B cell (primary cell): ENCODE measurements at regions not wholly inside any gene's neighbourhood (a gene's known extent, or its start where the extent isn't known, plus 50 kb on each side); places are given as distances from the start of the nearest gene placed in this dataset.

Experiments
- ATAC-seq: fragments of 200-7000 bp; cut with Tn5 transposase; one replicate; pipeline ENCODE4 v1.10.0; 2021; ENCODE audit warnings: low read depth, mild to moderate bottlenecking, moderate number of reproducible peaks, moderate library complexity
- CTCF ChIA-PET: fragments of 350-600 bp; sonication (Branson Sonifier 250); formaldehyde crosslinking; loops from one replicate; lab custom pipeline; 2021; ENCODE audit warnings: antibody characterized with exemption, inconsistent platforms; lab: Charles Lee
- POLR2A ChIA-PET: fragments of 350-600 bp; sonication (Branson Sonifier 250); formaldehyde crosslinking; loops from one replicate; lab custom pipeline; 2021; ENCODE audit warnings: antibody characterized with exemption; lab: Charles Lee
- DNase-seq: peaks from one replicate; pipeline ENCODE4 v3.0.0; 2013
- H2AFZ ChIP-seq: 2 replicates; pipeline ENCODE4 v1.6.1; 2012; ENCODE audit warnings: mild to moderate bottlenecking, low read depth, low read length; ENCODE audit not compliant: insufficient read depth, poor library complexity, severe bottlenecking
- H3K27ac ChIP-seq, 2 donors: 1 replicate in 1 of 2; 2 replicates in 1 of 2; pipeline ENCODE4 v1.5.1; 2012 to 2013; ENCODE audit warnings: low read length in 2 of 2, mild to moderate bottlenecking in 2 of 2, moderate library complexity in 1 of 2
- H3K27me3 ChIP-seq, 4 experiments: fragments of 200-600 bp in 1 of 4; sonication (generic) in 1 of 4; replicated peaks in 1 of 4; 1 replicate in 2 of 4; 2 replicates in 2 of 4; pipeline versions ENCODE4 v1.6.1 to v1.7.0; 2013 to 2016; ENCODE audit warnings: low read length in 3 of 4, mild to moderate bottlenecking in 2 of 4, mixed read lengths in 1 of 4, moderate library complexity in 1 of 4; ENCODE audit not compliant: insufficient read depth in 4 of 4, control insufficient read depth in 3 of 4; ENCODE audit errors: control extremely low read depth in 1 of 4
- H3K36me3 ChIP-seq, 2 experiments: replicated peaks in 1 of 2; 1 replicate in 1 of 2; 2 replicates in 1 of 2; pipeline versions ENCODE4 v1.6.1 to v1.7.1; 2013; ENCODE audit warnings: low read length in 1 of 2; ENCODE audit not compliant: insufficient read depth in 2 of 2, control insufficient read depth in 1 of 2; ENCODE audit errors: control extremely low read depth in 1 of 2, extremely low read depth in 1 of 2
- H3K4me1 ChIP-seq, 2 donors: fragments of 200-600 bp in 1 of 2; sonication (generic) in 1 of 2; 1 replicate in 1 of 2; 2 replicates in 1 of 2; pipeline versions ENCODE4 v1.5.1 to v1.6.1; 2013 to 2017; ENCODE audit warnings: low read length in 2 of 2; ENCODE audit not compliant: control insufficient read depth in 2 of 2, insufficient read depth in 2 of 2
- H3K4me2 ChIP-seq: replicated peaks from 2 replicates; pipeline ENCODE3; 2012; ENCODE audit warnings: mild to moderate bottlenecking, low read depth, low read length; ENCODE audit not compliant: poor library complexity, severe bottlenecking
- H3K4me3 ChIP-seq, 5 experiments: fragments of 200-600 bp in 1 of 5; sonication (generic) in 1 of 5; 1 replicate in 3 of 5; 2 replicates in 2 of 5; pipeline versions ENCODE4 v1.5.1 to v1.7.0; 2011 to 2016; ENCODE audit warnings: low read length in 4 of 5, mild to moderate bottlenecking in 4 of 5, low read depth in 2 of 5, control low read depth in 1 of 5, moderate library complexity in 1 of 5; ENCODE audit not compliant: insufficient read depth in 1 of 5; ENCODE audit errors: control extremely low read depth in 1 of 5, extremely low read depth in 1 of 5
- H3K79me2 ChIP-seq: fragments of 200-600 bp; sonication (generic); one replicate; pipeline ENCODE4 v1.6.0; 2016; ENCODE audit warnings: low read length; ENCODE audit not compliant: control insufficient read depth, insufficient read depth
- H3K9ac ChIP-seq: fragments of 200-600 bp; sonication (generic); 2 replicates; pipeline ENCODE4 v1.6.1; 2017; ENCODE audit warnings: mild to moderate bottlenecking, low read length, moderate library complexity
- H3K9me3 ChIP-seq, 3 donors: one replicate each; pipeline versions ENCODE4 v1.6.1 to v1.7.1; 2013; ENCODE audit warnings: low read length in 2 of 3; ENCODE audit not compliant: control insufficient read depth in 2 of 3, insufficient read depth in 1 of 3; ENCODE audit errors: control extremely low read depth in 1 of 3
- H4K20me1 ChIP-seq: 2 replicates; pipeline ENCODE4 v1.6.0; 2012; ENCODE audit warnings: mild to moderate bottlenecking, low read length; ENCODE audit not compliant: insufficient read depth, control insufficient read depth, poor library complexity, severe bottlenecking
- H3K27ac Mint-ChIP-seq: one replicate; pipeline ENCODE4 v1.8.0; 2021; ENCODE audit warnings: mixed read lengths
- H3K27me3 Mint-ChIP-seq: one replicate; pipeline ENCODE4 v1.8.0; 2021; ENCODE audit warnings: mixed read lengths
- H3K4me1 Mint-ChIP-seq: one replicate; pipeline ENCODE4 v1.8.0; 2021; ENCODE audit warnings: mixed read lengths
- H3K4me3 Mint-ChIP-seq: one replicate; pipeline ENCODE4 v1.8.0; 2021; ENCODE audit warnings: mixed read lengths
- H3K9me3 Mint-ChIP-seq: one replicate; pipeline ENCODE4 v1.8.0; 2022; ENCODE audit warnings: mixed read lengths; ENCODE audit not compliant: insufficient read depth
- EZH2 ChIP-seq: IDR thresholded peaks from 2 replicates; pipeline ENCODE4 v1.6.1; 2012; ENCODE audit warnings: borderline replicate concordance, low read depth, mild to moderate bottlenecking, moderate library complexity, low read length; ENCODE audit not compliant: insufficient read depth, poor library complexity, severe bottlenecking
- WGBS: methylation state at CpG from one replicate; pipeline ENCODE4 v1.1.5; 2013; ENCODE audit warnings: missing lambda C conversion rate; ENCODE audit not compliant: insufficient coverage; 5-methylcytosine and 5-hydroxymethylcytosine counted together
- intact Hi-C: fragments of 100-400 bp; cut with micrococcal nuclease; formaldehyde crosslinking; loops from one replicate; pipeline ENCODE4 v1.10.0; 2022
- TF ChIP-seq, protein P1 (sequence below): fragments of 200-600 bp; IDR thresholded peaks from one replicate; pipeline ENCODE4 v1.8.0; 2022; ENCODE audit warnings: antibody characterized with exemption, mild to moderate bottlenecking

DNA sequence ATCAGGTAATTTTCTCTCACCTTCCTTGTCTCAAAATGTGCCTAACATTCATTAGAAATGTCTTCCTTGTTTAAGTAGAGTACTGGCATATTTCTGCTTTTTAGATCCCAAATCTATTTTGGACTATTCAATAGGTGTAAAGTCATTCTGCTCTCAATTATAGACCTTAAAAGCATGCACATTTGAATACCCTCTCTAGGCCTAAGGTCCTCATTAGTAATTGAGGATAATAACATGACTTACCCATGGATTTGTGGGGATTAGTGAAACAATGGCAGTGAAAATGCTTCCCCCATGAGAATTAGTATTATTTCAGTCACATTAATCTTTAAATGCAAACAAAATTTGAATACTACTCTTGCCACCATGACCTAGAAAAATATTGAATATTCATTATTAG is 1073.0 kb upstream of the CELF2 start:
- ChIA-PET POLR2A (no interaction called here), CTCF (no interaction called here)
- Mint-ChIP-seq H3K4me1 (no peaks in the 10 kb centered on the region), H3K27me3 (no peaks in the 10 kb centered on the region), H3K4me3 (no peak overlapping the region), H3K27ac (no peak overlapping the region), H3K9me3 (no peaks in the 10 kb centered on the region)
- TF ChIP-seq EZH2: no peak
- TF ChIP-seq, protein P1, sequence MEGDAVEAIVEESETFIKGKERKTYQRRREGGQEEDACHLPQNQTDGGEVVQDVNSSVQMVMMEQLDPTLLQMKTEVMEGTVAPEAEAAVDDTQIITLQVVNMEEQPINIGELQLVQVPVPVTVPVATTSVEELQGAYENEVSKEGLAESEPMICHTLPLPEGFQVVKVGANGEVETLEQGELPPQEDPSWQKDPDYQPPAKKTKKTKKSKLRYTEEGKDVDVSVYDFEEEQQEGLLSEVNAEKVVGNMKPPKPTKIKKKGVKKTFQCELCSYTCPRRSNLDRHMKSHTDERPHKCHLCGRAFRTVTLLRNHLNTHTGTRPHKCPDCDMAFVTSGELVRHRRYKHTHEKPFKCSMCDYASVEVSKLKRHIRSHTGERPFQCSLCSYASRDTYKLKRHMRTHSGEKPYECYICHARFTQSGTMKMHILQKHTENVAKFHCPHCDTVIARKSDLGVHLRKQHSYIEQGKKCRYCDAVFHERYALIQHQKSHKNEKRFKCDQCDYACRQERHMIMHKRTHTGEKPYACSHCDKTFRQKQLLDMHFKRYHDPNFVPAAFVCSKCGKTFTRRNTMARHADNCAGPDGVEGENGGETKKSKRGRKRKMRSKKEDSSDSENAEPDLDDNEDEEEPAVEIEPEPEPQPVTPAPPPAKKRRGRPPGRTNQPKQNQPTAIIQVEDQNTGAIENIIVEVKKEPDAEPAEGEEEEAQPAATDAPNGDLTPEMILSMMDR: no peak
- intact Hi-C loops: no loop called here
- Histone ChIP-seq H3K4me3 (no peak overlapping the region), H3K27me3 (no peaks in the 10 kb centered on the region), H4K20me1 (no peaks in the 10 kb centered on the region), H3K27ac (no peak overlapping the region), H3K36me3 (no peaks in the 10 kb centered on the region), H3K9me3 (peaks cover 0 to 1% (median 0%) of the 10 kb centered on the region in 3 donors), H2AFZ (no peak overlapping the region), H3K4me1 (no peaks in the 10 kb centered on the region), H3K4me2 (no peak overlapping the region), H3K79me2 (no peaks in the 10 kb centered on the region), H3K9ac (no peak overlapping the region)
- ATAC-seq (no peak), DNase-seq (no peak)

DNA sequence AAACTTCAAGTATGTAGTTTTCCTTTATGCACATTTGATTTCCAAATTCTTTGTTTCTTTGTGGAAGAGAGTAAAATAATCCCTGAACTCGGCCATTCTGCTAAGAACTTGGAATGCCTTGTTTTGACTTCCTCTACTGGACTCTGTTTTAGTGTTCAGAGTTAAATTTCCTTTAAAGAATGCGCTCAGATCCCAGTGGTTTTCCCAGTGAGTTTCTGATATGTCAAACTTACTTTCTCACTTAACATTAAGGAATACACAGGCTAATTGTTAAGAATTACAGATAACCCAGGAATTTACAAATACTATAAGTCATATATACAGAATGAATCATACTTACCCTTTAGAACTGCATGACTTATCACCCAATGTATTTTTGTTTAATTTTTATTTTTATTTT is 1067.6 kb upstream of the CELF2 start:
- no peaks in the 10 kb centered on the region for H3K36me3 ChIP-seq
- no peak for TF ChIP-seq EZH2
- TF ChIP-seq, protein P1: no peak
- WGBS: no CpG with 5 or more reads among the region's 2 CpGs
- Mint-ChIP-seq H3K4me3 (no peak overlapping the region), H3K27me3 (no peaks in the 10 kb centered on the region), H3K27ac (no peak overlapping the region), H3K9me3 (no peaks in the 10 kb centered on the region), H3K4me1 (no peaks in the 10 kb centered on the region)
- H4K20me1 ChIP-seq: no peaks in the 10 kb centered on the region
- no peak overlapping the region for H3K4me2 ChIP-seq
- ChIA-PET CTCF (no interaction called here), POLR2A (no interaction called here)
- no peak overlapping the region for H3K27ac ChIP-seq
- H3K4me1 ChIP-seq: no peaks in the 10 kb centered on the region
- ATAC-seq (no peak), DNase-seq (no peak)
- peaks cover 0 to 1% (median 0%) of the 10 kb centered on the region in 3 donors for H3K9me3 ChIP-seq
- H3K27me3 ChIP-seq: no peaks in the 10 kb centered on the region
- intact Hi-C loops: no loop called here
- no peak overlapping the region for H3K9ac ChIP-seq
- no peak overlapping the region for H3K4me3 ChIP-seq
- no peaks in the 10 kb centered on the region for H3K79me2 ChIP-seq
- H2AFZ ChIP-seq: no peak overlapping the region
